Skin of body (tissue), 1 donor: ENCODE measurements at regions not wholly inside any gene's neighbourhood (a gene's known extent, or its start where the extent isn't known, plus 50 kb on each side); places are given as distances from the start of the nearest gene placed in this dataset.

Experiments
- DNase-seq: peaks from one replicate; lab custom pipeline; 2025; lab: John Stamatoyannopoulos, UW

DNA sequence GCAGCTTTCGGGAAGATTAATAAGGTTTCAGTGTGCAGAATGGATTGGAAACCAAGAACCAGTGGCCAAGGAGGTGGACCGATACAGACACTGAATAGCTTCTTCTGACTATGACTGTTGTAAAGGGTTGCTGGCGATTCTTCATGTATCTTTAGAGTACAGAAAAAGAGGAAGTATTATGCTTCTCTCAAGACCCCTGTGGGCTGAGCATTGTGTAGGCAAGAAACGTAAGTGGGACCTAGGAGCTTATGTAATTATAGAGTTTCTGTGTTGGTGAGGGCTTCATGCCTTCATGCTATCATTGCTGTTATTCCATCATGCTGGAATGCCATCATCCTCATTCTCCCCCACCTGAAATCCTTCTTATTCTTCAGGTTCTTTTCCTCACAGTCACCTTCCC is 105.4 kb upstream of the AKIRIN2 start:
- DNase-seq: no peak

DNA sequence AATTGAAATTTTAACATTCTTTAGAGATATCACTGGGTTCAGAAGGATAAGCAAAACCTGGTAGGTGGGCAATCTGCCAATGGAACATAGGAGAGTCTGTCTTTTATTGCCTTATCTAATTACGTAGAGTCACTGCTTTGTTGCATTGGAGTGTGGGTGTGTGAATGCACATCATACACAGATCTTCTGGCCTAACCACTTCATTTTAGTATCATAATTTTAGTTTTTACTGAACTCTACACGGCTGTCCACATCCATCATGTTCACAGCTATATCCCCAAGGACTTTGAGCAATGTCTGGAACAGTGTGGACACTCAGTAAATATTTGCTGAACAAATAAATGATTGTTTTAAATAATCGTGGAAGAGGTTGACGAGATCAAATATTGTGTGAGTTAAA is 104.6 kb upstream of the AKIRIN2 start:
- no peak for DNase-seq

DNA sequence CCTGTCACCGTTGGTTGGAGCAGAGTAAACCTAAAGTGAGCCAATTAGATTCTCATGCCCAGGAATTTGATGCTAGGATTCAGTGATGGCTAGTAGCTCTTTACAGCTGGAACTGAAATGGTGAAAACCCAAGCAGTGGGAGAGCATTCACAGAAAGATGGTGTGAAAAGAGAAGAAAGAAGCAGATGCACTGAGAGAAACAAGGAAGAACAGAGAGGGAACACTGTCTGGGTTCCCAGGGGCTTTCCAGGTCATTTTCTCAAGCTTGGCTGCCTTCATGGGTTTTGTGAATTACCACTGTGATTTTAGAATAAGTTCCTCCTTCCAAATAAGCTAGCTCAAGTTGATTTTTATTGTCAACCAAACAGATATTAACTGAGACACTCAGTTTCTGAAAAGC is 104.1 kb upstream of the AKIRIN2 start:
- no peak for DNase-seq

DNA sequence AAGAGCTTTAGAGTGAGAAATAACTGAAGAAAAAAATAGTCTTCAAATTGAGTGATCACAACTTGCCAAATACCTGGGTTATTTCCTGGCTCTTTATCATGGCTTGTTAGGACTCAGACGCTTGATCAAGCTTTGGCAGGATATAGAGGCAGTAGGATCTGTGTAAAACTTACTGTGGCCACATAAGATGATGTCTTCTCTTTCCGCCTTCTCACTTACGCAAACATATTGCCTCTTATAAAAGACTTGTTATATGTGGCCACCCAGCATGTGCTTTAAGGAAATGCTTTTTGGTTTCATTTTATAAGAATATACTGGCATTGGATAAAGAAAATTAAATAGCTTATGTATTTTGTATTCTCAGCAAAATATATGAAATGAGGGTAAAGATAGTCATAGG is 101.8 kb upstream of the AKIRIN2 start:
- DNase-seq: no peak

DNA sequence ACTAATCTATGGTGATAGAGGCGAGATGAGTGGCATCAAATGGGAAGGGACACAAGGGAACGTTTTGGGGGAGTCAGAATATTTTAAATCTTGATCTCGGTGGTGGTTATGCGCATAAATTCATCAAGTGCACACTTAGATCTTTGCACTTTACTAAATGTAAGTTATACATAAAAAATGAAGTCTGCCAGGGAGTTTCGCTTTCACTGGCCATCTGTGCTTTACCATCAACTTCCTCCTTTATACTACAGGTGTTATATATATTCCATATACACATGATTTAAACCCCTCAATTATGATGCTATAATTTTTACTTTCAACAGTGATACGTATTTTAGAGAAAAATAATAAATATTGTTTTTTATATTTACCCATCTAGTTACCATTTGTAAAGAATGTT is 97.6 kb upstream of the AKIRIN2 start:
- no peak for DNase-seq

DNA sequence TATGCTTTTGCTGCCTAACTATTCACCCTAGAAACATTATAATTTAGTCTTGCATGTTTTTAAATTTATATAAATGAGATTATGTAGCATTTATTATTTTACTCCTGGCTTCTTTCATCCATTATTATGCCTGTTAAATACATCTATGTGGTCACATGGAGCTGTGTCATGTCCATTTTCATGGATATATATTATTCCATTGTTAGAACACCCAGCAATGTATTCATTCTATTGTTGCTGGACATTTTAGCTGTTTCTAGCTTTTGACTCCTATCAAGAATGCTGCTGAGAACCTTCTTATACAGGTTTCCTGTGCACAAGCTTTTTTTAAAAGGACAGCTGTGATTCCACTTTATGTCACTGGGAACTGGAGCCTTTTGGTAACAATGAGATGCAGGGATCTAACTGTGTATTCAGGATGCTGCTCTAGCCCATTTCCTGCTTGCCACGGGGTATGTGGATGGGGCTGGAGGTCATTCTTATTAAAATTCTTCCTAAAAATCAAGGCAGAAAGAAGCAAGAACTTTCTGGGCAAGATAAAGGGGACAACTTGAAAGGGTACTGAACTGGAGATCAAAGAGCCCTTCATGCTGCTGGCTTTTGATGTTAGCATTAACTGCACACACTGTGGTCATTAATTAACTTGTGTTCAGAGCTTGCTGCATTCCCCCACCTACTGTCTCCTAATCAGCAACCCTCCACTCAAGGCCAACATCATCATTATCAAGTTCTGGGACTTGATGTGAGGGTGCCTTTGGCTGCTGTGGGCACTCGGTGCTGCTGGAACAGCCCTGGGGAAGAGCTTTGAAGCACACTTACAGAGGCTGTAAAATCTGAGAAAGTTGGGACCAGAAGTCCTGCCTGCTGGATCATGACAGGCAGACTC is 96.6 kb upstream of the AKIRIN2 start:
- DNase-seq: no peak

DNA sequence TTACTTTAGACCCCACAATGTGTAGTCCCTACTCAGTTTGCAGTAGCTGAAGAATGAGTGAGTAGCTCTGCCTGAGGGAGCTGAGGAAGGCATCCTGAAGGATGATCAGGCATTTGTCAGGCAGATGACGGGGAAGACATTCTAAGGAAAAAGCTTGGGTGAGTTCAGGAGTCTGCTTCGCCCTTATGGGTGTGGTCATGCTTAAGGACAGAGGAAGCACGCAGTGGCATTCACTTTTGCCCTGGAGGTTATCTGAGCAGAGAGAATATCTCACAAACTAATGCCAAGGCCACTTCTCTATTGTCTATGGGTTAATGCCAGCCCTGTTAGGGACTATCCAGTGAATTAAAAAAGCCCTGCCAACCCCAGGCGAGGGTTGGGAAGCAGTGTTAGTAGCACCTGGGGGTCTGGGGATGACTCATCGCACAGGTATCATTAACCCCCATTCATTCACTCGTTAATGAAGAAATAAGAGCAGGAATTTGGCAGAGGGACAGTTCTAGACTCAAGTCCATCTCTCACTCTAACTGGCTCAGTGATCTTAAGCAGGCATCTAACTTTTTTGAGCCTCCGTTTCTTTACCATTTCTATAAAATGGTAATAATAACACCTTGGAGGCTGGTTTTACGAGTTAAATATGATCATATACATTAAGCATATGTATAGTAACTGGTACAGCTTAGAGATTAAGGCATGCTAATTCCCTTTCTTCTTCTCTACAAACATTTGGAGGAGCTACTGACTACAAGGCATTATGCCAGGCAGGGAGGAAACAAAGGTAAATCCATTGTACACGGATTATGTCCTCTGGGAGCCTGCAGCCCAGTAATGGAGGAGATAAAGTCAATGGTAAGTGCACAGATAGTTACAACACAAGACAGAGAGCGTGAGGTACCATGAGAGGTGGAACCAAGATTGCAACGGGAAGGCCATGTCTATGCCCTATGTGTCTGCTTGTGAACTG is 93.2 kb upstream of the AKIRIN2 start:
- DNase-seq: no peak

DNA sequence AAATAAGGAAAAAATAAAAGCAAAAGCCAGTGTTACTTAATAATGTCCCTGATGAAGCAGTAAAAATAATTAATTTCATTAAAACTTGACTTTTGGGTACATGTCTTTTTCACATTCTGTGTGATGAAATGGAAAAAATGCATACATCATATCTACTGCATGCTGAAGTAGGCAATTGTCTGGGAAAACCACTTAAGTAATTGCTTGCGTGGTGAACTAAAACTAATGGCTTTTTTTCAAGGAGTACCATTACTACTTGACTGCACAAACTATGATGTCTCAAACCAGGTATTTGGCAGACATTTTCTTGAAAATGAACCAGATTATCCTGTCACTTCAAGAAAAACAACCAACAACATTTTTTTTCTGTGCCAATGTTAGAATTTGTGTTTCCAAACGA is 91.3 kb upstream of the AKIRIN2 start:
- DNase-seq: no peak

DNA sequence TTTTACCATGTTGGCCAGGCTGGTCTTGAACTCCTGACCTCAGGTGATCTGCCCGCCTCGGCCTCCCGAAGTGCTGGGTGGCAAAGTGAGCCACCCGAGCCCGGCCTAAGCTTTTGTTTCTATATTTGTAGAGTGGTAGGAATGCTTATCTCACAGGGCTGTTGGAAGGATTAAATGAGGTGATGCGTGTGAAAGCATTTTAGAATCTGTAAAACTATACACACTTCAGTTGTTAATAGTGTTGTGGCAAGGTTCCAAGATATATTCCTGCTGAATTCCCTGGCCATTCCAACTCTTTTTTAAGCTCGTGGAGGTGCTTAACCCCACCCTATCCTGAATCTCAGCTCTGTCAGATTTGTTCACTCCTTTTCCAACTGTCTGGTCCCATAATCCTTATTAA is 89.9 kb upstream of the AKIRIN2 start:
- DNase-seq: no peak

DNA sequence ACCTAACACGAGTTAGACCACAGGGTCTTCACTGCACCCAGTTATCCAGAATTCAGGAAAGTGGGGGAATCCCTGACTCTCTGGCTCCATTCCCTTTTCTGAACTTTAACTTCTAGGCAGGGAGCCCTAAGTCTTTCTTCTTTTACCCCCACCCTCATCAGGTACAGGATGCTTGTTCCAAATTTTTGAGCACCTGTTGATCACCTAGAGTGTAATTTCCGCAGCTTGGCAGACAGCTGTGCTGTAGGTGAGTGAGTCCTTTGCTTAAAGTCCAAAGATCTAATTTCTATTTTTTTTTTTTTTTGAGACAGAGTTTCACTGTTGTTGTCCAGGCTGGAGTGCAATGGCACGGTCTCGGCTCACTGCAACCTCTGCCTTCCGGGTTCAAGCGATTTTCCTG is 89.5 kb upstream of the AKIRIN2 start:
- no peak for DNase-seq

DNA sequence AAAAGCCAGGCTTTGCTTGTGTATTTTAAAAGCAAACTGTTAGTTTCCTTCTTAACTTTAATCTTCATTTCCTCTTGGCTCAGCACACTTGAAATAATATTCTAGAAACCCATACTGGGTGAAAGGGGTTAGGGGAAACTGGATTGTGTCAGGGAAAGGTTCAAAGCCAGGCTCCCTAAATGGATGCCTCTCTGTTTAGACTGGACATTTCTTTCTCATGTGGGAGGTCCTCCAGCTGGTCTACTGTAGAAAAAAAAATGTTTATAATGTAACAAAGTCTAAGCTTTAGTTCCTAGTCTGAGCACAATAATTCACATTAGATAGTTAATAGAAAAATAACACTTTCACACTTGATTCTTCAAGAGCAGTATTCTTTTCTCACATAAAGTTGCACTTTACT is 89.0 kb upstream of the AKIRIN2 start:
- no peak for DNase-seq

DNA sequence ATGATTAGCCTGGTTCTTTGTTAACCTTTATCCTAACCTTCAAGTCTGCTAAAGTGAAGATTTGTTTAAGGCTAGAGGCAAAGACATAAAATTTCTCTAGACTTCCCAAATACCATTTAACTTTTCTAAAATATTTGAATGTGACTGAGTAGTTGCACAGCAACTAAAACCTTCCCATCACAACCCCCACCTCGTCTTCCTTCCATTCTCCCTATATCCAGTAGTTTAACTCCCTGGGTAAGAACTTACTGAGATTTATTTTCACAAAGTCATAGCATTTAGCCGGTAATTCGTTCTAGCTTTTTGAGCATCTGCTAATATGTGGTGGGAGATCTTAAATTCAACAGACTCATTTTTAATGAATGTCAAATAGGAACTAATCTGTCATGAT is 87.9 kb upstream of the AKIRIN2 start:
- no peak for DNase-seq

DNA sequence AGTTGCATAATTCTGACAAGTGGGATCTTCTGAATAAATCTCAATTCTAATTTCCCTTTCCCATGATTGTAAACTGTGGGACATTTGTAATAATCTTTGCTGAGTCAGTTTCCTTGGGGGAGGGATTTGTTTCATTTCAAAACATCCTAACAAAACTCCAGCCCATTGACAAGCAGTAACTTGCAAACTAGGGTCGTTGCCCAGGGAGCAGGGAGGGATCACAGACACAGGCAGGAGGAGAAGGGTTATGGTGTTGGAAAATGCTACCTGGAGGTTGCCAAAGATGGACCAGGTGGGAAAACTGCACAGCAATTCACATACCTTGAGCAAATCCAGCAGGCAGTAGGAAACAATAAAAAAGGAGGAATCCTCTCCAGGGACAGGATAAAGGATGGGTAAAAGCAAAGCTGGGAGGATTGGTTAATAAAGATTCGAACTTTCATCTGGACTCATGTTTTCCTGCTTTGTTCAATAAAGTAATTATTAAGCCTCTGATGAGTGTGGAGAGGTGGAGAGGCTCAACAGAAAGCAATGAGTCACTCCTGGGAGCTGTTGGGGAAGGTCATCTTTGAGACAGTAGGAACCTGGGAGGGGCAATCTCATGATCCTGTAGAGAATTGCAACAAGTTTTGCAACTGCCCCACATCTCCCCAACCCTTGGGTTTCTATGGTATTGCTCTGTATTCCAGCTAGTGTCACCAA is 87.3 kb upstream of the AKIRIN2 start:
- DNase-seq: no peak

DNA sequence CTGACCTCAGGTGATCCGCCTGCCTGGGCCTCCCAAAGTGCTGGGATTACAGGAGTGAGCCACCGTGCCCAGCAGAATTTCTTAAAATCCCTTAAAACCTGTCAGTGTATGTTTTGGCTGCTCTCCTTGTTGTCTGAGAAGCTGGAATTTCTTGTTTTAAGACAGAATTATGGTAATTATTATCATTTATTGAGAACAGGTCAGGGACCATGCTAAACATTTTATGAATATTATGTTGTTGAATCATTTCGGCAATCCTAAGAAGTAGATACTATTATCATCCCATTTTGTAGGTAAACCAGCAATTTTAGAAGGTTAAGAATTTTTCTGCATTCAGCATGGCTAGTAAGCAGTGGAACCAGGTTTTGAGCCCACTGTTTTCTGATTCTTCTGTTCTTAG is 86.1 kb upstream of the AKIRIN2 start:
- DNase-seq: no peak

DNA sequence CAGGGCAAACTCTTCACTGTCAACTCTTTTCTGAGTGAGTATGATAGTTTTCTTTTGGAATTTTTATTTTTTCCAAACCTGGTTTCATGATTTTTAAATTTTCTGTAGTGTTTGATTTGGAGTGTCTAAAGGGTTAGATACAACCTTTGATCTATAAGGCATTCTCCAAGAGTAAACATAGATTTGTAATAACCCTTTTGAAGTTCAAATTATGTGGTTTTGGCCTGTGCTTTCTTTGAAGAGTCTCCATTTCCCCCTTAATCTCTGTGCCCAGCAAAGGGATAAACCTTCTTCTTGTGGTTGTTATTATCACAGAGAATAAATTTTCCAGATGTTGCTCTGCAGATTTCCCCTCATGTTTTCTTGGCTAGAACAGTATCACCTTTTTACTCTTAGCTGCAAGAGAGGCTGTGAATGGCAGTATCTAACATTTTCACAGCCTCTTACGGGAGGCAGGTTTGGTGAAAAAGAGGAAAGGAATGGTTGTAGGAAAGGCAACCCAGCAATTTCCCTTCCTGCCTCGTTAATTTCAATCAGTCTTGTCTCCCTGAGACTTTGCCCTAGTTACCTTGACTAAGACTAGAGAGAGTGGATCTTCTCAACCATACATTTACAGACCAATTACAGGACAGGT is 83.3 kb upstream of the AKIRIN2 start:
- DNase-seq: no peak

DNA sequence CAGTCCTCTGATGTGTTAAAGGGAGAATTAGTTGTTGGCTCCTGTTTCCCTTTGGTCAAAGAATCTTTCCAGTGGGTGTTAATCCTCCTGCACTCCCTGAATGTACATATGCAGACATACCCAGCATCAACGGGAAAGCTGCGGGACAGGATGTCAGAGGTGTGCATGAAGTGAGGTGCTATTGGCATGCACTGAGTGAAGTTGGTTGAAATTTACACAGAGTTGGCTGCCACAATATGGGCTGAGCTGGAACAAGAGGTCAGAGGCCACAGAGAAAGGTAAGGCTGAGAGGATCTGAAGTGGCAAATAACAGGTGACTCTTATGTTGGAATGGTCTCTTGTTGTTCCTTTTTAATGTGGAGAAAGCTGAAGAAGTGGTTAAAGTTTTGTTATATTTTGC is 82.7 kb upstream of the AKIRIN2 start:
- no peak for DNase-seq

DNA sequence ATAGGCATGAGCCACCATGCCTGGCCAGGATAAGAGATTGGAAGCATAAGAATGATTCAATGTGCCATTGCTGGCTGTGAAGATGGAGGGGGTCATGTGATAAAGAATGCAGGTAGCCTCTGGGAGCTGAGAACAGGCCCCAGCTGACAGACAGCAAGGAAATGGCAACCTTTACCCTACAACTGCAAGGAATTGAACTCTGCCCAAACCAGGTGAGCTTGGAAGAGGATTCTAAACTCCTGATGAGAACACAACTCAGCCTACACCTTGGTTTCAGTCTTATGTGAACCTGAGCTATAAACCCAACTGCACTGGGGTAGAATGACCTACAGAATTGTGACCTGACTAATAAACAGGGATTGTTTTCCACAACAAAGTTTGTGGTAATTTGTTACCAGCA is 82.0 kb upstream of the AKIRIN2 start:
- DNase-seq: no peak

DNA sequence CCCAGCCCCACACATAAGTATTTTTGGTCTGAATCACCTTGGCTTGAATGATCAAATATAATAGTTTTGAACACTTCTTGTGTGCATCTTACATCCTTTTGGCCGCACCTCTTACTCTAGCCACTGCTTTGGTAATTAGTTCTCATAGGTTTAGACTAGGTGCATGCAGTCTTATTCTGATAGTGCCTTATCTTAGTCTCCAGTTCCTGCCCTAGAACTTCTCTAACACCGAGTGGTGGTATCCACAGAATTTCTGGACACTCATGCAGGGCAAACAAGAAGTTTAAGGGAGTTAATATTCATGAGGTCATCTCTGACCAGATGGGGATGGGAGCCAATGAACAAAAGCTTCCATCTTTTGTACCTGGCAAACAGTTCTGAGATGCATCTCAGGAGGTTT is 77.5 kb upstream of the AKIRIN2 start:
- no peak for DNase-seq

DNA sequence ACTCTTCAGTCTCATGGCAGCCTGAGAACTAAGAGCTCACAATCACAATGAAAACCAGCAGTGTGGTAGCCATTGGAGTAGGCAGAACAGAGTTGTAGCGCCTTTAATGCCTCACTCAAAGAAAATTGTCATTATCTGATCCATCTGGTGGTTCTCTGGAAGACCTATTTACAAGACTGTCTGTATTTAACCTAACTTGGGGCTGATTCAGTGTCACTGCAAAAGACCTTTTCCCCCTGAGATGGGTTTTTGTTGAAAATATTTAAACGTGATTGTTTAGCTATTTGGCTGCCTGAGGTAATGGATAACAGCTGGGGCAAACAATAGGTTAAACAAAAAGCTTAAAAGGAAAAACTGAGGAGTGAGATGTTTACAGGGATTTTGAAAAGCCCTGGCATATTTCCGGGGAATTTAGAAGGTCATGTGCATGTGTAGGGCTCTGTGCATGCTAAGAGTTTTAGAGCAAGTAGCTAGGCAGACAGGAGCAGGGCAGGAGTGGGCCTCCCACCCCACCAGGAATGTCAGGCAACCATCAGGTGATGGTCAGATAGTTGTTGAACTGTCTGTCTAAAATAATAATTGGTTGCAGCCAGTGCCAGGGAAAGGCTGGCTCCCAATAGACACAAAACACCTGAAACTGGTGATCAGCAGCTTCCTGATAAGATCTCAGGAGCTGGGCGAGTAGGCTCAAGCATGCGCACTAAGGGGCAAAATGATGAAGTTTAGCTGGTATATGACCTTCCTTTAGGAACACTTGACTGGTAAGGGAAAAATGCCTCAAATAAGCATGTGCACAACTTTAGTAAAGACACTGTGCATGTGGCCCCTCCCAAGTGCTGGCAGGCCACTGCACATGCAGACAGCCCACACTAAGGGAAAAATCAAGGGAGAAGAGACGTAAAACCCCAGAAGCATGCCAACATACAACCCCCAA is 70.8 kb upstream of the AKIRIN2 start:
- no peak for DNase-seq

DNA sequence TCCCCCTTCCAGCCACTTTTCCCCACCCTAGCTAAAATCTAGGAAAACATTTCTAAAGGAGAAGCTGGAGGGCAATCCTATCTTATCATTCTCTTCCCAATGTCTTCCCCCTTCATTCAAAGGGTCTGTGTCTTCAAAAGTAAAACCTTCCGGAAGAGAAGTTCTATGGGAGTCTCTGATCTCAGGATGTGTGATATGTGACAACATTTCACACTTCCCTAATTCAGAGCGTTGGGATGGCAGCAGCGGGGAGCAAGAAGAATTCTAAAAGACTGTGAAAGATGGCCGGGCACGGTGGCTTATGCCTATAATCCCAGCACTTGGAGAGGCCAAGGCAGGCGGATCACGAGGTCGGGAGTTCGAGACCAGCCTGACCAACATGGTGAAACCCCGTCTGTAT is 65.4 kb upstream of the AKIRIN2 start:
- DNase-seq: no peak
